Cardiac fibroblast (primary cell): ENCODE measurements at regions not wholly inside any gene's neighbourhood (a gene's known extent, or its start where the extent isn't known, plus 50 kb on each side); places are given as distances from the start of the nearest gene placed in this dataset.
A peak's percentile ranks its signal among the peaks of the same experiment; 100 is the strongest.

ENCODE experiments used
- DNase-seq, 2 donors: peaks; one replicate each; pipeline versions ENCODE4 v3.0.0 to v3.0.0-alpha.2; 2010; ENCODE audit warnings: low read depth in 2 of 2
- H3K4me3 ChIP-seq, 2 donors: replicated peaks in 1 of 2; 1 replicate in 1 of 2; 2 replicates in 1 of 2; pipeline ENCODE4 v1.5.1; 2011; ENCODE audit warnings: low read depth in 2 of 2, low read length in 2 of 2, mild to moderate bottlenecking in 2 of 2, moderate library complexity in 1 of 2
- TF ChIP-seq, protein P1 (sequence below): IDR thresholded peaks from one replicate; pipeline ENCODE4 v1.5.1; 2011; ENCODE audit warnings: low read depth, mild to moderate bottlenecking, low read length, inconsistent platforms

GRCh38 chr2:220347626-220348025 lies 720.2 kb downstream of the SLC4A3 start:
- TF ChIP-seq, protein P1, sequence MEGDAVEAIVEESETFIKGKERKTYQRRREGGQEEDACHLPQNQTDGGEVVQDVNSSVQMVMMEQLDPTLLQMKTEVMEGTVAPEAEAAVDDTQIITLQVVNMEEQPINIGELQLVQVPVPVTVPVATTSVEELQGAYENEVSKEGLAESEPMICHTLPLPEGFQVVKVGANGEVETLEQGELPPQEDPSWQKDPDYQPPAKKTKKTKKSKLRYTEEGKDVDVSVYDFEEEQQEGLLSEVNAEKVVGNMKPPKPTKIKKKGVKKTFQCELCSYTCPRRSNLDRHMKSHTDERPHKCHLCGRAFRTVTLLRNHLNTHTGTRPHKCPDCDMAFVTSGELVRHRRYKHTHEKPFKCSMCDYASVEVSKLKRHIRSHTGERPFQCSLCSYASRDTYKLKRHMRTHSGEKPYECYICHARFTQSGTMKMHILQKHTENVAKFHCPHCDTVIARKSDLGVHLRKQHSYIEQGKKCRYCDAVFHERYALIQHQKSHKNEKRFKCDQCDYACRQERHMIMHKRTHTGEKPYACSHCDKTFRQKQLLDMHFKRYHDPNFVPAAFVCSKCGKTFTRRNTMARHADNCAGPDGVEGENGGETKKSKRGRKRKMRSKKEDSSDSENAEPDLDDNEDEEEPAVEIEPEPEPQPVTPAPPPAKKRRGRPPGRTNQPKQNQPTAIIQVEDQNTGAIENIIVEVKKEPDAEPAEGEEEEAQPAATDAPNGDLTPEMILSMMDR, result no peak
- no peak overlapping the region for H3K4me3 ChIP-seq
- DNase-seq, result no peak

DNA sequence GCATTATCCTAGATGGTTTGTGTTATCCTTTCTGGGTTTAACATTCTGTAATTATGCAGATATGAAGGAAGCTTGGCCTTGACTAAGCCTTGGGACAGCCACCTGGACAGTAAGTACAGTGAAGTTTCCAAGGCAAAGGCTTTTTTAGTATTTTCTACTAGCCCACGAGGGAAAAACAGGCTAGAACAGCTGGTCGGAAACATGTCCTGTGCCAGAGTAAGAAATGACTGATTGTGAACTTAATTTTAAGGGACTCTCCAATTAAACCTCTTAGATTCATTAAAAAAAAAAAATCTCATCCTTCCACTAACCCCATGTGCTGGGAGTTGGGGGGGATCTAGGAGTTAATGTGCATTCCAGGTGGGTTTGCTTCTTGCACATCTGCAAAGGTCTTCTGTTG lies 720.8 kb downstream of the SLC4A3 start:
- DNase-seq, result no peak
- TF ChIP-seq, protein P1, result no peak
- no peak overlapping the region for H3K4me3 ChIP-seq

- TF ChIP-seq, protein P1, result no peak
- no peak overlapping the region for H3K4me3 ChIP-seq
- DNase-seq, result no peak
These were observed 726.5 kb downstream of the SLC4A3 start for GRCh38 chr2:220353897-220354296.

DNA sequence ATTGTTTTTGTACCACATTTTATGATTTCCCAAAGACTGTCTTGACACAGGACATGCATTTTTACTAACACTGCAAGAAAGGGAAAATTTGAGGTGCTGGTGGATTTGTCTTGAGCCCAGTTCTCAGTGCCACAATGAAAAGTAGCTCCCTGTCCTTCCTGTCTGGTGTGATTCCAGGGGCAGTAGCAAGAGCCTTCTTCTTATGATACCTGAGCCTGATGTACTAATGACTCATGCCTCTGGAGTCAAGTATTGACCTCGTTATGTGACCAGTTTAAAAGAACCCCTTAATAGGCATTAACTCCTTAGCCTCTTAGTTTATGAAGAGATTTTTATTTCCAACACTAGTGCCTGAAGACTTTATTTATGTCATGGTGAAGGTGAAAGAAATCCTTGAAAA lies 728.6 kb downstream of the SLC4A3 start:
- H3K4me3 ChIP-seq, result no peak overlapping the region
- TF ChIP-seq, protein P1, result no peak
- DNase-seq, result no peak

- DNase-seq, result peak; percentile 6 to 41
- TF ChIP-seq, protein P1, result no peak
- H3K4me3 ChIP-seq, result no peak overlapping the region
These were observed 737.6 kb downstream of the SLC4A3 start for GRCh38 chr2:220365023-220365422.

- no peak for DNase-seq
- TF ChIP-seq, protein P1, result no peak
- H3K4me3 ChIP-seq, result no peak overlapping the region
These were observed 739.3 kb downstream of the SLC4A3 start for GRCh38 chr2:220366765-220367164.

DNA sequence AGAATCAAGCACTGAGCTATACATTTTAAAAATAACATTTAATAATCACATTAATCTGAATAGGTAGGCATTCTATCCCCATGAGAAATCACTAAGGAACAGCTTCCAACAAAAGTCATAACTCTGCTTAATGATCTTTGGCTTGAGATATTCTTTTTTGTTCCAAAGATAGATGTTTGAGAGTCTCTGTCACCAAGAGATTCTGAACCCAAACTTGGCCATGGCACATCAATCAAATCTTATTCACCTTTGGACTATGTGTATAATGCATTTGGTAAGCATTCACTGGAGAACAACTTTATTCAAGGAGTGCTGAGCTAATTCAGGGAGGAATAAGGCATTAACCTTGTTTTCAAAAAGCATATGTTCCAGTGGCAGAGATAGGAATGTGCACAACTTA lies 743.3 kb downstream of the SLC4A3 start:
- no peak overlapping the region for H3K4me3 ChIP-seq
- TF ChIP-seq, protein P1, result no peak
- no peak for DNase-seq
